NT2/D1 (cell line): ENCODE measurements at regions not wholly inside any gene's neighbourhood (a gene's known extent, or its start where the extent isn't known, plus 50 kb on each side); places are given as distances from the start of the nearest gene placed in this dataset.

Experiments
- YY1 ChIP-seq: IDR thresholded peaks from 2 replicates; pipeline ENCODE4 v1.6.1; 2011; ENCODE audit not compliant: insufficient read length, insufficient read depth
- ZNF274 ChIP-seq: IDR thresholded peaks from 2 replicates; pipeline ENCODE4 v1.6.1; 2011; ENCODE audit warnings: mild to moderate bottlenecking, low read depth, low read length

- no peak for TF ChIP-seq ZNF274
- no peak for TF ChIP-seq YY1
These were observed 271.1 kb upstream of the GPR149 start for GRCh38 chr3:154701055-154701454.
